ENCODE measurements at regions not wholly inside any gene's neighbourhood (a gene's known extent, or its start where the extent isn't known, plus 50 kb on each side); places are given as distances from the start of the nearest gene placed in this dataset.

DNA sequence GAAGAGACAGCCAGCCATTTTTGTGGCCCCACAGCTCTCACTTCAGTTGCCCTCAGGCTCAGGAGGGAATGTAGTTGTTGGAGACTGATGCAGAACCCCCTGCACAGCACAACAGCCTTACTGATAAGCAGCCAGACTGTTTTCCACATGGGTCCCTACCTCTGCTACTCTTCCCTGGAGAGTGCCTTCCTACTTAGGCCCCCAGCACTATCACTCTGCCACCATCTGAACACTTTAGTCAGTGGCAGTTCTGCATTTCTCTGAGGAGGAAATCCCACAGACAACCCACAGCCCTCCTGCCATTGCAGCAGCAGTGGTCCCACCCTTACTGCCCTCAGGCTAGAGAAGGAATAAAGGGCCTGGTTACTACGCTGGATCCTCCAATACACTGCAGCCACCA, 61.8 kb upstream of the PTPRD start:
- no peaks in the 10 kb centered on the region for H3K36me3 Mint-ChIP-seq (ENCODE audit: unreplicated experiment)
- DNase-seq (ENCODE audit: extremely low spot score, unreplicated experiment) = no peak
- H3K27me3 Mint-ChIP-seq (ENCODE audit: unreplicated experiment) = no peaks in the 10 kb centered on the region
- H3K4me1 Mint-ChIP-seq (ENCODE audit: unreplicated experiment) = peaks cover 9% of the 10 kb centered on the region
- peaks cover 30% of the 10 kb centered on the region for H3K9me3 Mint-ChIP-seq (ENCODE audit: unreplicated experiment)
- no peak overlapping the region for H3K27ac Mint-ChIP-seq (ENCODE audit: unreplicated experiment)
- H3K4me3 Mint-ChIP-seq (ENCODE audit: unreplicated experiment) = no peak overlapping the region
- TF ChIP-seq, protein P1, sequence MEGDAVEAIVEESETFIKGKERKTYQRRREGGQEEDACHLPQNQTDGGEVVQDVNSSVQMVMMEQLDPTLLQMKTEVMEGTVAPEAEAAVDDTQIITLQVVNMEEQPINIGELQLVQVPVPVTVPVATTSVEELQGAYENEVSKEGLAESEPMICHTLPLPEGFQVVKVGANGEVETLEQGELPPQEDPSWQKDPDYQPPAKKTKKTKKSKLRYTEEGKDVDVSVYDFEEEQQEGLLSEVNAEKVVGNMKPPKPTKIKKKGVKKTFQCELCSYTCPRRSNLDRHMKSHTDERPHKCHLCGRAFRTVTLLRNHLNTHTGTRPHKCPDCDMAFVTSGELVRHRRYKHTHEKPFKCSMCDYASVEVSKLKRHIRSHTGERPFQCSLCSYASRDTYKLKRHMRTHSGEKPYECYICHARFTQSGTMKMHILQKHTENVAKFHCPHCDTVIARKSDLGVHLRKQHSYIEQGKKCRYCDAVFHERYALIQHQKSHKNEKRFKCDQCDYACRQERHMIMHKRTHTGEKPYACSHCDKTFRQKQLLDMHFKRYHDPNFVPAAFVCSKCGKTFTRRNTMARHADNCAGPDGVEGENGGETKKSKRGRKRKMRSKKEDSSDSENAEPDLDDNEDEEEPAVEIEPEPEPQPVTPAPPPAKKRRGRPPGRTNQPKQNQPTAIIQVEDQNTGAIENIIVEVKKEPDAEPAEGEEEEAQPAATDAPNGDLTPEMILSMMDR (IDR thresholded peaks at IDR 0.05) = no peak

DNA sequence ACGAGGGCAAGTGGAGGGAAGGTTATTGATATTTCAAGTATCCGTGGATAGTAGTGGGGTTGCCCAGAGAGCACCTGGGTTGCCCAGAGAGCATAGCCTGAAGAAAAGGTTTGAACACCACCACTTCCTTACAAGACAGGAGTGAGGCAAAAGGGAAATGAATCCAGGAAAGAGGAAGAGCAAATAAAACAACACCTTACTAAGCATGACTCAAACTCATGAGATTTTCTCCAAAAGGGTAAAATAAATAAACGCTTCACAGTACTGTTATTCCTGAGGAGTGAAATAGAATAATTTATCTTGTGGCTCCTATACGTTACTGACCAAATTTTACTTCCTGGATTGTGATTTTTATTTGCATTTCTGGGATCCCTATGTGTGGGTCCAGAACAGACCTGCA, 65.2 kb upstream of the PTPRD start:
- no peak overlapping the region for H3K4me3 Mint-ChIP-seq (ENCODE audit: unreplicated experiment)
- peaks cover 25% of the 10 kb centered on the region for H3K9me3 Mint-ChIP-seq (ENCODE audit: unreplicated experiment)
- H3K27me3 Mint-ChIP-seq (ENCODE audit: unreplicated experiment) = no peaks in the 10 kb centered on the region
- peak overlapping the region; percentile 63 for H3K27ac Mint-ChIP-seq (ENCODE audit: unreplicated experiment)
- peaks cover 9% of the 10 kb centered on the region for H3K4me1 Mint-ChIP-seq (ENCODE audit: unreplicated experiment)
- H3K36me3 Mint-ChIP-seq (ENCODE audit: unreplicated experiment) = no peaks in the 10 kb centered on the region
- TF ChIP-seq, protein P1 (IDR thresholded peaks at IDR 0.05) = no peak
- no peak for DNase-seq (ENCODE audit: extremely low spot score, unreplicated experiment)

DNA sequence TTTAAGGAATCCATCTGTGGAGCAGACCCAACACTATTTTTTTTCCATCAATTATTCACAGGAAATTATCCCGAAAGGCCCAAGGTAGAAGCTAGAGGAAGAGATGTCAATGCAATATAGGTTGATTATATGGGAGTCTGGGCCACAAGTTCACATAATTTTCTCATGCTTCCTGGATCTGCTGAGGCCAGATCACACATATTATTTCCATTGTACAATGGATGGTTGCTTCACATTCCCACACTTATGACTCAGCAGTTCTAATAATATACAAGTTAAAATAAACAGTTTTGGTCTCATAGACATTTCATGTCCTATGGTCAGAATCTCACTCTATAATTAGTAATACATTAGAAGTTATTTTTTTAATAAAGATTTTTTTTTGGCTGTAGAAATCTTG, 66.0 kb upstream of the PTPRD start:
- Mint-ChIP-seq H3K4me1 (ENCODE audit: unreplicated experiment) (peaks cover 9% of the 10 kb centered on the region), H3K27me3 (ENCODE audit: unreplicated experiment) (no peaks in the 10 kb centered on the region), H3K27ac (ENCODE audit: unreplicated experiment) (peak overlapping the region; percentile 63), H3K9me3 (ENCODE audit: unreplicated experiment) (peaks cover 26% of the 10 kb centered on the region), H3K4me3 (ENCODE audit: unreplicated experiment) (no peak overlapping the region), H3K36me3 (ENCODE audit: unreplicated experiment) (no peaks in the 10 kb centered on the region)
- DNase-seq (ENCODE audit: extremely low spot score, unreplicated experiment) = no peak
- TF ChIP-seq, protein P1 (IDR thresholded peaks at IDR 0.05) = no peak

DNA sequence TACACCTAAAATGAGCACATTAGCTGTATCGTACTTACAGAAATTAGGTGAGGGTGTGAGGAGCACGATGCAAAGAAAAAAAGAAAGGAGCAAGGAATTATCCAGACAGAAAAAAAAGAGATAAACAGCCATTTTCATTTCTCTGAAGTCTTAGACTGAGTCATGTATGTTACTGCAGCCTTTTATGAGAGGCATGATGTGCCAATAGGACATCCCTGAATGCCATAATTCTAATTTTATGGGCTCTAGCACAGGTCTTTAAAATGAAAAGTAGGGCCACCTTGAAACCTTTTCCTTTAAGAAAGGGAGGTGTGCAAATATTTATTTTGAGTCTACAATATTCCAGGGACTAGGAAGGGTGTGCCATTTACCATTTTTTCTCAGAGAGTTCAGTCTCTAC, 74.1 kb upstream of the PTPRD start:
- Mint-ChIP-seq H3K4me1 (ENCODE audit: unreplicated experiment) (no peaks in the 10 kb centered on the region), H3K36me3 (ENCODE audit: unreplicated experiment) (no peaks in the 10 kb centered on the region), H3K4me3 (ENCODE audit: unreplicated experiment) (no peak overlapping the region), H3K9me3 (ENCODE audit: unreplicated experiment) (peaks cover 4% of the 10 kb centered on the region), H3K27ac (ENCODE audit: unreplicated experiment) (no peak overlapping the region), H3K27me3 (ENCODE audit: unreplicated experiment) (no peaks in the 10 kb centered on the region)
- DNase-seq (ENCODE audit: extremely low spot score, unreplicated experiment) = no peak
- TF ChIP-seq, protein P1 (IDR thresholded peaks at IDR 0.05) = no peak

DNA sequence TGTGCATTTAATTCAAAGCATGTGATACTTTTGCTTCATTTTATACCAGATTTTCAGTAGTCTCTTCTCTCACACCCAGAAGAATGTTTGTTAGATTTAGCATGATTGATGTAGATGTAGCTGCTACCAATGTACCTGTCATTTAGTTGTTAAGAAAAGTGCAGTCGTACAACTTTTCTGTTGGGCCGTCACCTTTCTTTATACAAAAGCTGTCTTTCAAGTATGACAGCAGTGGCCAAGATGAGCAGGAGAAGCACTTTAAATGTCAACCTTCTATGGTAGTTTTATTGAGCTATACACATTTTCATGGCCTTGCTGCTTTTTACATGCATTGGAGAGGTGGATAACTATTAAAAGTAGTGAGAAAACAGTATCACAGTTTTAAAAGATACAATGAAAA, 77.7 kb upstream of the PTPRD start:
- Mint-ChIP-seq H3K4me3 (ENCODE audit: unreplicated experiment) (no peak overlapping the region), H3K9me3 (ENCODE audit: unreplicated experiment) (peaks cover 5% of the 10 kb centered on the region), H3K27me3 (ENCODE audit: unreplicated experiment) (no peaks in the 10 kb centered on the region), H3K27ac (ENCODE audit: unreplicated experiment) (no peak overlapping the region), H3K36me3 (ENCODE audit: unreplicated experiment) (no peaks in the 10 kb centered on the region), H3K4me1 (ENCODE audit: unreplicated experiment) (no peaks in the 10 kb centered on the region)
- TF ChIP-seq, protein P1 (IDR thresholded peaks at IDR 0.05) = no peak
- DNase-seq (ENCODE audit: extremely low spot score, unreplicated experiment) = no peak

All from osteocyte (in vitro differentiated cells).